ENCODE measurements at regions not wholly inside any gene's neighbourhood (a gene's known extent, or its start where the extent isn't known, plus 50 kb on each side); places are given as distances from the start of the nearest gene placed in this dataset.

GRCh38 chr2:14884651-14885050, 252.1 kb downstream of the LRATD1 start:
- H3K4me3 ChIP-seq (ENCODE audit: control insufficient read depth in 1 of 7, extremely low read depth in 1 of 7, insufficient read depth in 4 of 7, low read depth in 2 of 7, low read length in 6 of 7): no peak overlapping the region
- no peaks in the 10 kb centered on the region for H3K36me3 ChIP-seq (ENCODE audit: control insufficient read depth in 4 of 4, insufficient read depth in 4 of 4, low read length in 3 of 4)
- H3K27me3 ChIP-seq (replicated peaks in 2 of 5; ENCODE audit: control insufficient read depth in 4 of 5, insufficient read depth in 5 of 5, low read length in 4 of 5): no peaks in the 10 kb centered on the region
- 85% methylated on average over 1 of the region's 2 CpGs for WGBS (ENCODE audit: insufficient coverage)
- CTCF ChIA-PET: no interaction called here
- no peaks in the 10 kb centered on the region for H3K4me1 ChIP-seq (ENCODE audit: control extremely low read depth in 1 of 4, control insufficient read depth in 4 of 4, insufficient read depth in 4 of 4, low read length in 3 of 4)
- POLR2A ChIA-PET: no interaction called here
- H3K27ac ChIP-seq (ENCODE audit: insufficient read depth in 1 of 2, low read depth in 1 of 2, low read length in 2 of 2, poor library complexity in 1 of 2, severe bottlenecking in 2 of 2): no peak overlapping the region
- no peaks in the 10 kb centered on the region for H3K9me3 ChIP-seq (ENCODE audit: control extremely low read depth in 1 of 5, control insufficient read depth in 4 of 5, insufficient read depth in 2 of 5, low read depth in 1 of 5, low read length in 4 of 5)
- DNase-seq: no peak

DNA sequence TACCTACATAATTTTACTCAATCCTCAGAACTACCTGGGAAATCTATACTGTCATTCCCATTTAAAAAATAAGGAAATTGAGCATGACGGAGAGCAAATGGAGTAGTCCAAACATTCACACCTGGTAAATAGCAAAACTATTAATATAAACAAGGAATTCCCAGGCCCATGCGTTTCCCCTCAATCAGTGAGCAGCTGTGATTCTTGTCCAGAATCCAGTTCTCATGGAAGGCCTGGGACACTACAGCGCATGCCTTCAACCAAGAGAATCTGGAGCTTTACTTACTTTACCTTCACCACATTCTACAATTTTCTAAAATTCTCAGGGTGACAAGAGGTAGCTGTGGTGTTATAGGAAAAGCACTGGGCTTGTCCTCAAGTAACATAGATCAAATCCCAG, 259.0 kb downstream of the LRATD1 start:
- ChIA-PET POLR2A (no interaction called here), CTCF (interaction anchor here (0.7 kb wide), 1 partner anchor 12 kb away, joined by 3 read pairs; no protein-coding TSS in a partner anchor)
- H3K36me3 ChIP-seq (ENCODE audit: control insufficient read depth in 4 of 4, insufficient read depth in 4 of 4, low read length in 3 of 4): no peaks in the 10 kb centered on the region
- H3K9me3 ChIP-seq (ENCODE audit: control extremely low read depth in 1 of 5, control insufficient read depth in 4 of 5, insufficient read depth in 2 of 5, low read depth in 1 of 5, low read length in 4 of 5): no peaks in the 10 kb centered on the region
- peaks cover 0 to 1% (median 0%) of the 10 kb centered on the region in 5 experiments for H3K27me3 ChIP-seq (replicated peaks in 2 of 5; ENCODE audit: control insufficient read depth in 4 of 5, insufficient read depth in 5 of 5, low read length in 4 of 5)
- no peak for DNase-seq
- no peak overlapping the region for H3K4me3 ChIP-seq (ENCODE audit: control insufficient read depth in 1 of 7, extremely low read depth in 1 of 7, insufficient read depth in 4 of 7, low read depth in 2 of 7, low read length in 6 of 7)
- 94% methylated on average over 2 of the region's 3 CpGs for WGBS (ENCODE audit: insufficient coverage)
- no peaks in the 10 kb centered on the region for H3K4me1 ChIP-seq (ENCODE audit: control extremely low read depth in 1 of 4, control insufficient read depth in 4 of 4, insufficient read depth in 4 of 4, low read length in 3 of 4)
- H3K27ac ChIP-seq (ENCODE audit: insufficient read depth in 1 of 2, low read depth in 1 of 2, low read length in 2 of 2, poor library complexity in 1 of 2, severe bottlenecking in 2 of 2): no peak overlapping the region

DNA sequence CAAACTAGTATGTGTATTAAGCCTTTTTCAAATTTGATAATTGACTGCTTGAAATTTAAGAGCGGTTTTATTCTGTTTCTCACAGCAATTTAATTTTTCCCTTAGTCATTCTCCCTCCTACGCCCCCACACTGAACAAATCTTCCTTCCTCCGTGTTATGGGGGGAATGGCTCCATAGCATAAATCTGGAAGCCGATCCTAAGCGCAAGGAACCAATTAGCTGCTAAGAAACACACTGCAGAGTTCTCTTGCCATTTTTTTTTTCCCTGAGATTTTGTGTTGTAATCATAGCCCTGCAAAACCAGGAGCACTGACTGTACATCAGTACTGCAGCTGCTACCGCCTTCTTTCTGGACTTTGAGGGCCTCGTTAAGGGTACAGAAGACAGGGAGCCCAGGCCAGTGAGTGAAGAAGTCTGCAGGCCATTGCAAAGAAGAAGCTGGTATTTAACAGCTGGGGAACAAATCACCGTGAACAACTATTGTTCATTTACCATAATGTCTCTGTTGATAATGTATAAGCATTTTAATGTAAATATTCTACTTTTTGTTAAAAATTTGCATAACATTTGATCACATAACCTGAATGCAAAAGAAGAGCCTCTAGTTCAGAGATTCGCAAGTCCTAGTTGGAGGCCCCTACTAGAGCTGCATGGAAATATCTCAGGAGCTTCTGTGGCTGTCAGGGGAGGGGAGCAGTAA, 264.0 kb downstream of the LRATD1 start:
- WGBS (ENCODE audit: insufficient coverage): 98% methylated on average over 7 of the region's 9 CpGs
- ChIA-PET CTCF (interaction anchor here (0.6 kb wide), 1 partner anchor 1802 kb away, joined by 3 read pairs; no protein-coding TSS in a partner anchor), POLR2A (no interaction called here)
- Histone ChIP-seq H3K27me3 (replicated peaks in 2 of 5; ENCODE audit: control insufficient read depth in 4 of 5, insufficient read depth in 5 of 5, low read length in 4 of 5) (peaks cover 0 to 1% (median 0%) of the 10 kb centered on the region in 5 experiments), H3K27ac (ENCODE audit: insufficient read depth in 1 of 2, low read depth in 1 of 2, low read length in 2 of 2, poor library complexity in 1 of 2, severe bottlenecking in 2 of 2) (no peak overlapping the region), H3K4me1 (ENCODE audit: control extremely low read depth in 1 of 4, control insufficient read depth in 4 of 4, insufficient read depth in 4 of 4, low read length in 3 of 4) (no peaks in the 10 kb centered on the region), H3K36me3 (ENCODE audit: control insufficient read depth in 4 of 4, insufficient read depth in 4 of 4, low read length in 3 of 4) (no peaks in the 10 kb centered on the region), H3K9me3 (ENCODE audit: control extremely low read depth in 1 of 5, control insufficient read depth in 4 of 5, insufficient read depth in 2 of 5, low read depth in 1 of 5, low read length in 4 of 5) (no peaks in the 10 kb centered on the region), H3K4me3 (ENCODE audit: control insufficient read depth in 1 of 7, extremely low read depth in 1 of 7, insufficient read depth in 4 of 7, low read depth in 2 of 7, low read length in 6 of 7) (no peak overlapping the region)
- no peak for DNase-seq

- H3K27me3 ChIP-seq (replicated peaks in 2 of 5; ENCODE audit: control insufficient read depth in 4 of 5, insufficient read depth in 5 of 5, low read length in 4 of 5): no peaks in the 10 kb centered on the region
- no peak for DNase-seq
- no peak overlapping the region for H3K27ac ChIP-seq (ENCODE audit: insufficient read depth in 1 of 2, low read depth in 1 of 2, low read length in 2 of 2, poor library complexity in 1 of 2, severe bottlenecking in 2 of 2)
- H3K36me3 ChIP-seq (ENCODE audit: control insufficient read depth in 4 of 4, insufficient read depth in 4 of 4, low read length in 3 of 4): no peaks in the 10 kb centered on the region
- H3K4me1 ChIP-seq (ENCODE audit: control extremely low read depth in 1 of 4, control insufficient read depth in 4 of 4, insufficient read depth in 4 of 4, low read length in 3 of 4): no peaks in the 10 kb centered on the region
- no peak overlapping the region for H3K4me3 ChIP-seq (ENCODE audit: control insufficient read depth in 1 of 7, extremely low read depth in 1 of 7, insufficient read depth in 4 of 7, low read depth in 2 of 7, low read length in 6 of 7)
- WGBS (ENCODE audit: insufficient coverage): 86% methylated on average over 3 of the region's 4 CpGs
- H3K9me3 ChIP-seq (ENCODE audit: control extremely low read depth in 1 of 5, control insufficient read depth in 4 of 5, insufficient read depth in 2 of 5, low read depth in 1 of 5, low read length in 4 of 5): no peaks in the 10 kb centered on the region
- CTCF ChIA-PET: no interaction called here
- POLR2A ChIA-PET: no interaction called here
Measured at GRCh38 chr2:14899621-14900414, 267.3 kb downstream of the LRATD1 start.

- H3K36me3 ChIP-seq (ENCODE audit: control insufficient read depth in 4 of 4, insufficient read depth in 4 of 4, low read length in 3 of 4): no peaks in the 10 kb centered on the region
- H3K9me3 ChIP-seq (ENCODE audit: control extremely low read depth in 1 of 5, control insufficient read depth in 4 of 5, insufficient read depth in 2 of 5, low read depth in 1 of 5, low read length in 4 of 5): no peaks in the 10 kb centered on the region
- DNase-seq: no peak
- ChIA-PET CTCF (interaction anchor here (1.4 kb wide), 1 partner anchor 675 kb away, joined by 6 read pairs; no protein-coding TSS in a partner anchor), POLR2A (no interaction called here)
- H3K27ac ChIP-seq (ENCODE audit: insufficient read depth in 1 of 2, low read depth in 1 of 2, low read length in 2 of 2, poor library complexity in 1 of 2, severe bottlenecking in 2 of 2): no peak overlapping the region
- WGBS (ENCODE audit: insufficient coverage): 94% methylated on average over 3 of the region's 3 CpGs
- H3K4me1 ChIP-seq (ENCODE audit: control extremely low read depth in 1 of 4, control insufficient read depth in 4 of 4, insufficient read depth in 4 of 4, low read length in 3 of 4): no peaks in the 10 kb centered on the region
- no peaks in the 10 kb centered on the region for H3K27me3 ChIP-seq (replicated peaks in 2 of 5; ENCODE audit: control insufficient read depth in 4 of 5, insufficient read depth in 5 of 5, low read length in 4 of 5)
- no peak overlapping the region for H3K4me3 ChIP-seq (ENCODE audit: control insufficient read depth in 1 of 7, extremely low read depth in 1 of 7, insufficient read depth in 4 of 7, low read depth in 2 of 7, low read length in 6 of 7)
Measured at GRCh38 chr2:14901737-14902136, 269.2 kb downstream of the LRATD1 start.

DNA sequence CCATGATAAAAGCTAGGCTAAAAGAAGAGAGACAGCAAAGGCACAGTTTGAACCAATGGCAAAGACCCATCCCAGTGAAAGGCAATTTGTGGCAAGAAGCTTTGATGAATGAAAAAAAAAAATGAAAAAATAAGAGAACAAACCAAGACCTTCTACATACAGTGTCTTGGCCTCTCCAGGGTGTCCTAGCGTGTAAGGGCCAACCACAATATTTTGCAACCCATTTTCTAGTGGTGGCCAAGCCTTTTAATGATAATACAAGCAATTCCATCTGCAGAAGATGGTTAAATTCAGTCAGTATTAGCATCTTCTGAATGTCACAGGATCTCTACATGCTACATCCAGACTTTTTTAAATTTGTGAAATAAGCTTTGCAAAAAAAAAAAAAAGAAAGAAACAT, 270.4 kb downstream of the LRATD1 start:
- POLR2A ChIA-PET: no interaction called here

More for the DNA sequence above, 270.4 kb downstream of the LRATD1 start:
- Histone ChIP-seq H3K9me3 (ENCODE audit: control extremely low read depth in 1 of 5, control insufficient read depth in 4 of 5, insufficient read depth in 2 of 5, low read depth in 1 of 5, low read length in 4 of 5) (no peaks in the 10 kb centered on the region), H3K27ac (ENCODE audit: insufficient read depth in 1 of 2, low read depth in 1 of 2, low read length in 2 of 2, poor library complexity in 1 of 2, severe bottlenecking in 2 of 2) (no peak overlapping the region), H3K4me3 (ENCODE audit: control insufficient read depth in 1 of 7, extremely low read depth in 1 of 7, insufficient read depth in 4 of 7, low read depth in 2 of 7, low read length in 6 of 7) (no peak overlapping the region), H3K27me3 (replicated peaks in 2 of 5; ENCODE audit: control insufficient read depth in 4 of 5, insufficient read depth in 5 of 5, low read length in 4 of 5) (no peaks in the 10 kb centered on the region), H3K36me3 (ENCODE audit: control insufficient read depth in 4 of 4, insufficient read depth in 4 of 4, low read length in 3 of 4) (no peaks in the 10 kb centered on the region), H3K4me1 (ENCODE audit: control extremely low read depth in 1 of 4, control insufficient read depth in 4 of 4, insufficient read depth in 4 of 4, low read length in 3 of 4) (no peaks in the 10 kb centered on the region)
- 86% methylated on average over 1 of the region's 1 CpG for WGBS (ENCODE audit: insufficient coverage)
- CTCF ChIA-PET: interaction anchor here (0.7 to 1.3 kb wide), 8 partner anchors 12 to 260 kb away, joined by 3 to 5 read pairs (median 3); no protein-coding TSS in a partner anchor
- DNase-seq: no peak
